Cardiac muscle cell (in vitro differentiated cells and primary cell): ENCODE measurements at regions not wholly inside any gene's neighbourhood (a gene's known extent, or its start where the extent isn't known, plus 50 kb on each side); places are given as distances from the start of the nearest gene placed in this dataset.
"Not testable (repeated sequence)": the region's sequence is repeated elsewhere in the genome, so short reads cannot be mapped to it uniquely, and the experiment has no call there.

Experiments
- DNase-seq, 2 donors: peaks; one replicate each; pipeline versions ENCODE4 v3.0.0 to v3.0.0-alpha.2; 2010 to 2017; ENCODE audit warnings: low read depth in 1 of 2, low spot score in 1 of 2
- H3K27ac ChIP-seq: fragments of 200-600 bp; sonication (generic); 2 replicates; pipeline ENCODE4 v1.5.1; 2016
- H3K27me3 ChIP-seq: fragments of 200-600 bp; sonication (generic); 2 replicates; pipeline ENCODE4 v1.6.0; 2016; ENCODE audit warnings: control low read depth
- H3K36me3 ChIP-seq: fragments of 200-600 bp; sonication (generic); 2 replicates; pipeline ENCODE4 v1.5.1; 2016; ENCODE audit warnings: control low read depth
- H3K4me1 ChIP-seq: fragments of 200-600 bp; sonication (generic); 2 replicates; pipeline ENCODE4 v1.8.1; 2017; ENCODE audit warnings: low read depth, mild to moderate bottlenecking, mixed run types
- H3K4me3 ChIP-seq: fragments of 200-600 bp; sonication (generic); 2 replicates; pipeline ENCODE4 v1.5.1; 2016; ENCODE audit warnings: mild to moderate bottlenecking
- H3K9me3 ChIP-seq: fragments of 200-600 bp; sonication (generic); 2 replicates; pipeline ENCODE4 v1.5.1; 2017; ENCODE audit warnings: low read depth, mild to moderate bottlenecking, control low read depth
- TF ChIP-seq, protein P1 (sequence below): IDR thresholded peaks from 2 replicates; pipeline ENCODE4 v1.5.1; 2012; ENCODE audit warnings: low read depth, mild to moderate bottlenecking, low read length

DNA sequence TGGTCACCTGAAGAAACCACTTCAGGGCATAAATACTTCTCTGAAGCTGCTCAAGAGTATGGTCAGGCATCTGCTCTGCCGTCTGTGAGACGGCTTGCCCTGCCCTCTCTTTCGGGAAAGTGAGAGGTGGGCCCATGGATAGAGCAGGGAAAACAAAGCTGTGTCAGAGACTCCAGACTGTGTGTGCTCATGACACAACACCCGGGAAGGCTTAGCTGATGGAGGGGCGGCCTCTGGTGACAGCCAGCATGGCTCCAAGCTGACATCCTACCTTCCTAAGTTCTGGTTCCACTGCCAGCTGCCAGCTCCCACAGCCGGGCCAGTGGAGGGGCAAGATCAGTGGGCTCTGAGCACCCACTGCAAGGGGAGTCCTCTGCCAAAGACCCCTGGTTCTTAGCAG is 215.3 kb downstream of the ANKRD30B start:
- Histone ChIP-seq H3K27ac (no peak overlapping the region), H3K9me3 (no peaks in the 10 kb centered on the region), H3K4me1 (no peaks in the 10 kb centered on the region), H3K36me3 (no peaks in the 10 kb centered on the region), H3K4me3 (no peak overlapping the region), H3K27me3 (no peaks in the 10 kb centered on the region)
- TF ChIP-seq, protein P1, sequence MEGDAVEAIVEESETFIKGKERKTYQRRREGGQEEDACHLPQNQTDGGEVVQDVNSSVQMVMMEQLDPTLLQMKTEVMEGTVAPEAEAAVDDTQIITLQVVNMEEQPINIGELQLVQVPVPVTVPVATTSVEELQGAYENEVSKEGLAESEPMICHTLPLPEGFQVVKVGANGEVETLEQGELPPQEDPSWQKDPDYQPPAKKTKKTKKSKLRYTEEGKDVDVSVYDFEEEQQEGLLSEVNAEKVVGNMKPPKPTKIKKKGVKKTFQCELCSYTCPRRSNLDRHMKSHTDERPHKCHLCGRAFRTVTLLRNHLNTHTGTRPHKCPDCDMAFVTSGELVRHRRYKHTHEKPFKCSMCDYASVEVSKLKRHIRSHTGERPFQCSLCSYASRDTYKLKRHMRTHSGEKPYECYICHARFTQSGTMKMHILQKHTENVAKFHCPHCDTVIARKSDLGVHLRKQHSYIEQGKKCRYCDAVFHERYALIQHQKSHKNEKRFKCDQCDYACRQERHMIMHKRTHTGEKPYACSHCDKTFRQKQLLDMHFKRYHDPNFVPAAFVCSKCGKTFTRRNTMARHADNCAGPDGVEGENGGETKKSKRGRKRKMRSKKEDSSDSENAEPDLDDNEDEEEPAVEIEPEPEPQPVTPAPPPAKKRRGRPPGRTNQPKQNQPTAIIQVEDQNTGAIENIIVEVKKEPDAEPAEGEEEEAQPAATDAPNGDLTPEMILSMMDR: no peak
- no peak for DNase-seq

DNA sequence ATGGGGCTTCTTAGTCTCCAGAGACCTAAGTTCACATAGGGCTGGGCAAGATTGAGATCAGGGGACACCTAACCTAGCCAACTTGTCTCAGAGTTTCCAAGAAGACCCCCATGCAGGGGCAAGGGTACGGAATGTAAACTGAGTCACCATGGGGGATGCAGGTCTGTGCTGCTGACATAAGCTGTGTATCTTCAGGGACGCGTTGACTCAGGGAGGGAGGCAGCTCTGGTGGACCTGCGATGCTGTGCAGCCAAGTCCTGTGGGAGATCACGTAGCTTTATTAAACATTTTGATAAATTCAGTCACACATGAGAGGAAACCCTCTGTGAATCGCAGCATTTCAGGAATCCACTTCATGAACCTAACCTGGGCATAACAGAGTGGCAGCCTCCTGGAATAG is 216.0 kb downstream of the ANKRD30B start:
- H3K9me3 ChIP-seq: no peaks in the 10 kb centered on the region
- H3K36me3 ChIP-seq: no peaks in the 10 kb centered on the region
- DNase-seq: no peak
- H3K4me1 ChIP-seq: no peaks in the 10 kb centered on the region
- no peak overlapping the region for H3K27ac ChIP-seq
- TF ChIP-seq, protein P1: no peak
- H3K4me3 ChIP-seq: no peak overlapping the region
- no peaks in the 10 kb centered on the region for H3K27me3 ChIP-seq

DNA sequence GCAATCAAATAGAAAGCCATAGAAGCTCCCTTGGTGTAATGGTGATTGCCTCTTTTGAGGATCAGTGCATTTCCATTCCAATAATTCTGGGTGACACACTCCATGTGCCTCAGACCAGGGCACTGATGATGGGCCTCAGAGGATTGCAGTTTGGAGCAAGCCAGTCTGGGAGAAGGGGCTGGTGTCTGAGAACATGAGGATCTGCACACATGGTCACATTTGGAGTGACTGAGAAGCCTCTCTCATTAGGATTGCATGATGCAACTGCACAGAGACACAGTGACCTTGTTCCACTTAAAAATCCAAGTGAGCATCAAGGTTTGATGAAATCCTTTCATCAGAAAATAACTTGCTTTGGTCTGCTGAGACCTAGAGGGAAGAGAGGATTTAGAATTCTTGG is 216.4 kb downstream of the ANKRD30B start:
- TF ChIP-seq, protein P1: no peak
- DNase-seq: no peak
- no peaks in the 10 kb centered on the region for H3K9me3 ChIP-seq

DNA sequence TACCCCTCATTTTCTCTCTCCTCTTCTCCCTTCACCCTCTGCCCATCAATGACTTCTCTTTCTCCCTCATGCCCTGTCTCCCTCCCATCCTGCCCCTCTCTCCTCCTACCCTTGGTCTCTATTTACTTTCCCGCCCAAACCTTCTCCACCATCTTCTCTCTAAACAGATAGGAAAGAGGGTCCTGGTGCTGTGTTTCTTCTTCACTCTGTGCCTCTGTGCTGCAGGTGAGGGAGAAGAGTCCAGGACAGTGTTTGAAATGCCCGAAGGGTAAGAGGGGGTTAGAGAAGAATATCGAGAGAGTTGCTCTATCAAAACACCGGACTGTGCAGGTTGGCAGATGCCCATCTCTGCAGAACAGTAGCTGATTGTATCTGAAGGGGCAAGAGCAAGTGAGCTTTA is 217.0 kb downstream of the ANKRD30B start:
- not testable (repeated sequence) for H3K4me3 ChIP-seq, H3K27me3 ChIP-seq, H3K36me3 ChIP-seq, H3K9me3 ChIP-seq, H3K27ac ChIP-seq, H3K4me1 ChIP-seq, DNase-seq

More for the DNA sequence above, 216.4 kb downstream of the ANKRD30B start:
- Histone ChIP-seq H3K4me3 (no peak overlapping the region), H3K36me3 (no peaks in the 10 kb centered on the region), H3K4me1 (no peaks in the 10 kb centered on the region), H3K27ac (no peak overlapping the region), H3K27me3 (no peaks in the 10 kb centered on the region)

DNA sequence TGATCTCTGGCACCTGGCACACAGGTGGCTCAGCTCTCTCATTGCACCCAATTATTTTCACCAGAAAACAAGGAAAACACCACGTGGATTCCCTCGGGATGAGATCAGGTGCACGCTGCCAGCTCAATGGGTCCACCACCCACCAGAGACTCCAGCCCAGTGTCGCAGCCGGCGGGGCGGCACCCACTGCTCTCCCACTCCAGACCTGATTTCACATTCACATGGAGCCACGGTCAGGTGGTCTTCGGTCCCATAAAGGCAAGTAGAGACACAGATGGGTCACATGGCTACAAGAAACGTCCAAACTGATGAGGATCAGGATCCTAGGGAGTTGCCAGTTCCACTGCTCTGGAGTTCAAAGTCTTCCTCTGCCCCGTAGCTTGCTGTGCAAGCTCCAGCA is 217.6 kb downstream of the ANKRD30B start:
- H3K4me3 ChIP-seq: no peak overlapping the region
- DNase-seq: no peak
- no peaks in the 10 kb centered on the region for H3K9me3 ChIP-seq

DNA sequence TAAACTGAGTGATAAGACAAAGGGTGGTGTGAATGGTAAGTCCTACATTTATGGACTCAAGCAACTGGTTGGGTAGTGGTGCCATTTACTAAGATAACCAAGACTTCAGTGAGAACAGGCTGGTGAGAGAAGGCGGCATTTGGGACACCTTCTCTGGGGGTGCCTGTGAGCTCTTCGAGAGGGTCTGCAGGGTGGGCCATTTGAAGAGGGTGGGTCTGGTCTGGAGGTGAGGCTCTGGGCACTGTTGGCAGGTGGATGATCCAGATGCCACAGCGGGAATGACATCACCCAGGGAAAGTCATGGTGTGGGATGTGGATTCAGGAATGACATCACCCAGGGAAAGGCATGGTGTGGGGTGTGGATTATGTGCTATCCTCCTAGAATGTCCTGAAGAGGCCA is 219.3 kb downstream of the ANKRD30B start:
- not testable (repeated sequence) for H3K4me3 ChIP-seq, H3K36me3 ChIP-seq, H3K27me3 ChIP-seq, H3K4me1 ChIP-seq, H3K9me3 ChIP-seq, H3K27ac ChIP-seq, DNase-seq

More for the DNA sequence above, 217.6 kb downstream of the ANKRD30B start:
- no peaks in the 10 kb centered on the region for H3K27me3 ChIP-seq
- no peak overlapping the region for H3K27ac ChIP-seq
- H3K4me1 ChIP-seq: no peaks in the 10 kb centered on the region
- H3K36me3 ChIP-seq: no peaks in the 10 kb centered on the region
- TF ChIP-seq, protein P1: no peak

DNA sequence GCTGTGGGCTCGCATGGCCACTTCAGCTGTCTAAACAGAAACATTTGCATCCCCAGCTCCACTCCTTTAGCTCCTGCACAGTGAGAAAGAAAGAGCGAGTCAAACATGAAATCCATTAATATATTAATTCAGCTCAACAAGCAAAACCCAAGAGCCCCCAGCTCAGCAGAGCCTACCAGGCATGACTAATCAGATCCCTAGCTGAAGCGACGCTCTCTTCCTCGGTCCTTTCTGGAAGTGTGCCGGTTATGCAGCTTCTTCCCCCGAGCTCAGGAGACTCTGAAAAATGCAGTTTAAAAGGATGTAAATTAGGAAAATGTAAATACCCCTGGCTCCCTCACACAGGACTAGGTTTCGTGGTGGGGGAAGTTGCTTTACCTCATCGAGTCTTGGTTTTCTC is 221.5 kb downstream of the ANKRD30B start:
- DNase-seq: no peak
- H3K27ac ChIP-seq: no peak overlapping the region
- no peaks in the 10 kb centered on the region for H3K36me3 ChIP-seq
- no peaks in the 10 kb centered on the region for H3K4me1 ChIP-seq
- no peak overlapping the region for H3K4me3 ChIP-seq
- TF ChIP-seq, protein P1: no peak
- no peaks in the 10 kb centered on the region for H3K9me3 ChIP-seq
- H3K27me3 ChIP-seq: no peaks in the 10 kb centered on the region
